Mesenteric fat pad (tissue), 1 donor: ENCODE measurements at regions not wholly inside any gene's neighbourhood (a gene's known extent, or its start where the extent isn't known, plus 50 kb on each side); places are given as distances from the start of the nearest gene placed in this dataset.
A peak's percentile ranks its signal among the peaks of the same experiment; 100 is the strongest.

Source experiments
- DNase-seq: peaks from one replicate; pipeline ENCODE4 v3.0.0-alpha.2; 2020; ENCODE audit warnings: low spot score
- donor health status: DM: yes; HTN: yes; CAD: no.

DNA sequence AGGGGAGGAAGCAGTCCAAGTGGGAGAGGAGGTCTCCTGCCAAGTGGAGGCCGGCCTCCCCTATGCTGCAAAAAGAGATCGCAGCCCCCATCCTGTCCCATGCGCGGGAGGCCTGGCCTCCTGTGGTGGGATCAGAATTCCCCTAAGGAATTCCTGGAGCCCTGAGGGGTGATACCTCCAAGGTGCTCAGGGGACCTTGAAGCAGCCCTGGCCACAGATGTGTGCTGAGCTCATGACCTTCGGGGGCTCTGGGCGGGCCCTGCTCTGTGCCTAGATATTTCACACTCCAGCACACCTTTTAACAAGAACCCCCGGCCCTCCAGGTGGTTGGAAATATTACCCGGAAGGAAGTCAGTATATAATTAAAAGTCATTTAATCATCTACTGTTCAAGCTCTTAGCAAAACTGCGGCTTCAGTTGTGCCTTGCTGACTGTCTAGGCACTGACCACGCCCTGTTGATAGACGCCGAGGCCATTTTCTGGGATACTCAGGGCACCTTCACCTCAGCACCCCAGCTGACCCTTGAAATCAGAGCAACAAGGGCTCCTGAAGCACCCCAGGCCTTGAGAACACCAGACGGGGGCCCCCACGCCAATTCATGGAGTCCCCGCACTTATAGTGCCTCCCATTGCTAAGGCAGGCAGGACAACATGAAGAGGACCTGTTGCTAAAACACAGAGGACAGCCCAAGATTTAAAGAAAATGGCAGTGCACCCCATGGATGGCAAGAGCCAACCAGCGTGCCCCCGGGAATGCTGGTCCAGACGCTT lies 119.1 kb downstream of the NDUFA10 start:
- DNase-seq: peak; percentile 60

DNA sequence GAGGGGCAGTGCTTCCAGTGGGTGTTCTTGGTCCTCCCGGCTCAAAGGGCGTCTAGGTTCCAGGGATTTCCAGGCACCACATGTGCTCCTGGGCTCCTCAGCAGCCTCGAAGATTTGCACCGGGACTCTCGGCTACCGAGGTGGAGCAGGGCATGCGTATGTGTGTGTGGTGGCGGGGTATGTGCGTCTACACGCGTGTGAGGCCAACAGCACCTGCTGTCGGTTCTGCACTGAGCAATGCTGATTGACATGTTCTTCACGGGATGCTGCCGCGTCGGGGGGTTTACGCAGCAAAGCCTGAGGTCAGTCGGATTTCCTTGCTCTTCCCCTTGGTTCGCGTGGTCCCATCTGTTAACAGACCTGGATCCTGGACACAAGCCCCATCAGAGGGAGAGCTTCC lies 119.8 kb downstream of the NDUFA10 start:
- DNase-seq: peak; percentile 69

DNA sequence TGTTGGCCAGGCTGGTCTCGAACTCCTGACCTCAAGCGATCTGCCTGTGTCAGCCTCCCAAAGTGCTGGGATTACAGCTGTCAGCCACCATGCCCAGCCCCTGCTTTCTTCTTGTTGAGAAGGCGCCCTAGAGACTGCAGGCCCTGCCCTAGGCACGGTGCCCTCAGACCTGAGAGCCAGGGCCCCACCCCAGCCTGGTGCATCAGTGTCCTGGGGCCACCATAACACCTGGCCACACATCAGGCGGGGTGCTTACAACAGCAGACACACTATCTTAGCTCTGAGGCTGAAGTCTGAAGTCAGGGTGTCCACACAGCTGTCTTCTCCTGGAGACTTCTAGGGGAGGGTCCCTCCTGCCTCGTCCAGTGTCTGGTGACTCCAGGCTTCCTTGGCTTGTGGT lies 120.6 kb downstream of the NDUFA10 start:
- DNase-seq: peak; percentile 55

- DNase-seq: peak; percentile 72
Observed at GRCh38 chr2:239903803-239904202, 121.3 kb downstream of the NDUFA10 start.

GRCh38 chr2:239903210-239903609 lies 121.9 kb downstream of the NDUFA10 start:
- DNase-seq: peak; percentile 47

GRCh38 chr2:239902749-239903201 lies 122.4 kb downstream of the NDUFA10 start:
- peak; percentile 47 for DNase-seq

DNA sequence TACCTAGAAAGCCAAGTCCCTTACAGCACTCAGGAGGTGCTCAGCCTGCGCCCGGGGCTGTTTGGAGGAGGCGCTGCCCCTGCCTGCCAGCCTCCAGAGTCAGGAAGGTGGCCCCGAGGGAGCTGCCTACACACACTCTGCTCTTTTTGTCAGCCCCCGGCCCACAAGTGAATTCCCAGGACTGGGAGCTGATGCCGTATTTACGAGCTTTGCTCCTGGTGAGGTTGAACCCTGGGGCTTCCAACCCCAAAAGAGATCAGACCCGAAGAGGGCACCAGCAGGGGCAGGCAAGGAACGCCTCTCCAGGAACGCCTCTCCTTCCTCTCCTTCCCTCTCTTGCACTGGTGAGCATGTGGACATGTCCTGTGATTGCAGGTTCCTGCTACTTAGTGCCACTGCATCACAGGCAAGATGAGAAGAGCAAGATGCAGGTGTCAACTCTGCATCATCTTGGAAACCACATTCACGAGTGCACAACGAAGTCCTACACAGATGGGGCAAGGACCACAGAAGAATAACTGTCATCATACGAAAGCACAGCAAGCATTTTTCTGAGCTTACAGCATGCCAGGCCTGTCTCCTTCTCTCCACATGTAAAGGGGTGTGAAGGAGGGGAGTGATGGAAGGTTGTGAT lies 126.7 kb downstream of the NDUFA10 start:
- DNase-seq: peak; percentile 83

GRCh38 chr2:239897596-239898235 lies 127.4 kb downstream of the NDUFA10 start:
- peak; percentile 28 for DNase-seq

DNA sequence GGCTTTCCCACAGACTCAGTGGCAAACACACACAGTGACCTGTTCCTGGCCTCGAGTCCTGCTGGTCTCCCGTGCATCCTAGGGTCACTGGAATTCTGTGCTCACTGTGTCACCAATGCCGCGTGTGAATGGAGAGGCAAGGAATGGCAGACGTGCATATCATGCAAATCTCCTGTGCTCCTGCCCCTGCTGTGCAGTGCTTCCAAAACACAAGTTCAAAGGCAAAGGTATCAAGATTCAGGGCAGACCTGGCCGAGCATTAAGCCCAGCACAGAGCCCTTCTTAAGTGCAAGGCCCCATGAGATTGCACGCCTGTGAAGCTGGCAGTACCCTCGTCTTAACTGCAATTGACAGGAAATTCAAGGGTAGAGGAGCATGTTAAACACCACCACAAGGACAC lies 129.1 kb downstream of the NDUFA10 start:
- peak; percentile 39 for DNase-seq

GRCh38 chr2:239895669-239896068 lies 129.5 kb downstream of the NDUFA10 start:
- no peak for DNase-seq

GRCh38 chr2:239895116-239895515 lies 130.0 kb downstream of the NDUFA10 start:
- peak; percentile 37 for DNase-seq

- peak; percentile 35 for DNase-seq
Observed at GRCh38 chr2:239894276-239894675, 130.9 kb downstream of the NDUFA10 start.

DNA sequence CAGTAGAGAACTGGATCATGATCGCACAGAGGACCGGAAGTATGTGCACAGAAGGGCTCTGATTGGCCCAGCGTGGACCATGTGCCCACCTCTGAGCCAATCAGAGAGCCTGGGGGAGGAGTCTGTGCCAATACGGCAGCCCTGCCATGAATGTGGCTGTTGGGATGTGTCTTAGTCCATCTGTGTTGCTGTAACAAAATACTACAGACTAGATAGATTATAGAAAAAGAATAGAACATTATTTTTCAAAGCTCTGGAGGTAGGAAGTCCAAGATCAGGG lies 132.0 kb downstream of the NDUFA10 start:
- DNase-seq: no peak

DNA sequence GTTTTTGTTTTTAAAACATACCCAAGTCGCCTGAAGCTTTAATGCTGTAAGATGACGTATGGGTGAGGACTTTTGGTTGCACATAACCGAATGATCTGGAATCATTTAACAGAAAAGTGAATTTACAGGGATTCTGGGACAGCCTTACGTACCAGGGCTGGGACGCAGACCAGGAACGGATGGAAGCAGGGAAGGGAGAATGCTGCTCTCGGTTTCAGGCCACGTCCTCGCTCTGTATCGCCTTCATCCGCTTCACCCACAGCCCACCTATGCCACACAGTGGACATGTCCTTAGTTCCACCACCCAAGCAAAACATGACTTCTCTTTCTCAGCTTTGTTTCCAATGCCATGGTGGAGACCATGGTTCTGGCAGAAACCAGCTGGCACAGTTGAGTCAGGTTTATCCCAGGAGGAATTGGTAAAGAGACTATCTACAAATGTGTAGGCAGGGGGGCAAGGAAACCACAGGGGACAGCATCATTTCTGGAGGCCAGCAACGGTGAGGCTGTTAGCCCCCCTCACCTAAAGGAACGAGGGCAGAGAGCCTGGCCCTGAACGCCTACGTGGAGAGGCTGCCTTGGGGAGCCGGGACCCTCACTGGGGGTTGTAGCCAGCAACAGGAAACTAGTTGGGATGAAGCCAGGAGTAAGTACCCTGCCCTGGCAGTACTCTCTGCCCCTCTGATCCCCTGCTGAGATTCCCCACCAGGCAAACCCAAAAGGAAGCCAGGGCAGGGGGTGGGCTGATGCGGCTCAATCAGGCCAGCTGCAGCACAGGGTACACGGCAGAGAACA lies 132.5 kb downstream of the NDUFA10 start:
- DNase-seq: peak; percentile 59

GRCh38 chr2:239891698-239892097 lies 133.4 kb downstream of the NDUFA10 start:
- DNase-seq: no peak

DNA sequence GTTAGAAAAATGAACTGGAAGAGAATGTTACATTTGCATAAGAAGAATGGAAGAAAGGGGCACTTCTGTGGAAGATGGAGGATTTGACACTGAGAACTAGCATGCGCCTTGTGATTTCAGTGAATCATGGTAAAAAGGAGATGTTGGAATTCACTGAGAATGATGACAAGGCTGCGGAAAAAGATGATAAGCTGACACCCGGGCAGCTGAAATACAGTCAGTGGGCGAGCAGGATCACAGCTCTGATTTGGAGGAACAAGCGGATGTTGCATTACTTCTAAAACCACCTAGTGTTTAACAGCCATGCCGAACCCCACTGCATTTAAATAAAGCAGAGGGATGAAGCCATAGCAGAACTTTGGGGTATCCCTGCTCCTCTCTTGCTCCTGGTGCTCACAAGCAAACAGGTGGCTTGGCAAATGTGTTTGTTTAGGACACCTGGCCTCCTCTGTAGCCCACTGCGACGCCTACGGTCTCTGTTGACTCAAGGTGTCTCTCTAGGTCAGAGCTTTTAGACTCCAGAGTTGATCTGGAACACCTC lies 134.9 kb downstream of the NDUFA10 start:
- no peak for DNase-seq

- peak; percentile 79 for DNase-seq
Observed at GRCh38 chr2:239889641-239890121, 135.5 kb downstream of the NDUFA10 start.

- DNase-seq: no peak
Observed at GRCh38 chr2:239887604-239888003, 137.5 kb downstream of the NDUFA10 start.

GRCh38 chr2:239886781-239887180 lies 138.4 kb downstream of the NDUFA10 start:
- no peak for DNase-seq

DNA sequence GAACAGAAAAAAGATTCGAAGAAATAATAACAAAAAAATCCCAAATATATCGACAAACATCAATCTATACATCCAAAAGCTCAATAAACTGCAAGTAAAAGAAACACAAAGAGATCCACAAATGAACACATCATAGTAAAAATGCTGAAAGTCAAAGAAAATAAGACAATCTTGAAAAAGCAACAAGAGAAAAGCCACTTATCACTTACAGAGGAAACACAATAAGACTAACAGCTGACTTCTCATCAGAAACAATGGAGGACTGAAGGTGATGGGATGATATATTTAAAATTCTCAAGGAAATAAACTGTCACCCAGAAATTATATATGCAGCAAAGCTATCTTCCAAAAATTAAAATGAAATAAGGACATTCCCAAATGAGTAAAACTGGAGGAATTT lies 140.3 kb downstream of the NDUFA10 start:
- DNase-seq: no peak

DNA sequence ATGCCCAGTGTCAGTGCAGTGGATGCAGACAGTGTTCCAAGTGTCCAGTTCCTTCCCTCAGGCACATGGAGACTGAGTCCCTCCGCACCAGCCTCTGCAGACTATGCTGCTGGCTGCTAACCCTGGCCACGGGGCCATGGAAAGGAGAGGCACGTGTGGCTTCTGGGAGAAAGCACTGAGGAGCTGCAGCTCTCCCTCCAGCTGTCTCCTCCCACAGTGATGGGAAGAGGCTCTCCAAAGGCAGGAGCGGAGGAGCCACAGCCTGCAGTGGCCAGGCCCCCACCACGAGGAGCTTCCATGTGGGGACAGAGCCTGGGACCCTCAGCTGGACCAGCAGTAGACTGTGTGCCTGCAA lies 141.1 kb downstream of the NDUFA10 start:
- DNase-seq: peak; percentile 41
